ENCODE measurements at regions not wholly inside any gene's neighbourhood (a gene's known extent, or its start where the extent isn't known, plus 50 kb on each side); places are given as distances from the start of the nearest gene placed in this dataset.
A peak's percentile ranks its signal among the peaks of the same experiment; 100 is the strongest.

- TF ChIP-seq CTCF (IDR thresholded peaks at IDR 0.05; ENCODE audit: low read depth, low read length) = no peak
- no peak overlapping the region for H3K27ac ChIP-seq
- H3K4me3 ChIP-seq = no peak overlapping the region
- H3K4me1 ChIP-seq (ENCODE audit: low read depth) = no peaks in the 10 kb centered on the region
- DNase-seq (ENCODE audit: low read depth in 1 of 2, low spot score in 1 of 2) = no peak
- H3K27me3 ChIP-seq = no peaks in the 10 kb centered on the region
- no peaks in the 10 kb centered on the region for H3K36me3 ChIP-seq
- H3K9me3 ChIP-seq (ENCODE audit: low read depth) = no peaks in the 10 kb centered on the region
Observed at GRCh38 chr7:91517201-91517785, 253.1 kb downstream of the FZD1 start.

- Histone ChIP-seq H3K4me1 (ENCODE audit: low read depth) (no peaks in the 10 kb centered on the region), H3K4me3 (no peak overlapping the region), H3K27ac (no peak overlapping the region), H3K9me3 (ENCODE audit: low read depth) (no peaks in the 10 kb centered on the region), H3K36me3 (no peaks in the 10 kb centered on the region), H3K27me3 (no peaks in the 10 kb centered on the region)
- DNase-seq (ENCODE audit: low read depth in 1 of 2, low spot score in 1 of 2) = no peak
- TF ChIP-seq CTCF (IDR thresholded peaks at IDR 0.05; ENCODE audit: low read depth, low read length) = no peak
Observed at GRCh38 chr7:91518058-91518457, 253.8 kb downstream of the FZD1 start.

- DNase-seq (ENCODE audit: low read depth in 1 of 2, low spot score in 1 of 2) = peak in 1 of 2 donors; percentile 51
Observed at GRCh38 chr7:91519241-91520158, 255.3 kb downstream of the FZD1 start.

GRCh38 chr7:91520645-91521044 lies 256.4 kb downstream of the FZD1 start:
- no peak for TF ChIP-seq CTCF (IDR thresholded peaks at IDR 0.05; ENCODE audit: low read depth, low read length)
- Histone ChIP-seq H3K4me3 (no peak overlapping the region), H3K4me1 (ENCODE audit: low read depth) (no peaks in the 10 kb centered on the region), H3K27ac (no peak overlapping the region), H3K27me3 (no peaks in the 10 kb centered on the region), H3K9me3 (ENCODE audit: low read depth) (no peaks in the 10 kb centered on the region), H3K36me3 (no peaks in the 10 kb centered on the region)
- DNase-seq (ENCODE audit: low read depth in 1 of 2, low spot score in 1 of 2) = no peak

More at GRCh38 chr7:91519241-91520158, 255.3 kb downstream of the FZD1 start:
- no peak overlapping the region for H3K27ac ChIP-seq
- no peaks in the 10 kb centered on the region for H3K36me3 ChIP-seq
- no peak overlapping the region for H3K4me3 ChIP-seq
- no peaks in the 10 kb centered on the region for H3K27me3 ChIP-seq
- no peak for TF ChIP-seq CTCF (IDR thresholded peaks at IDR 0.05; ENCODE audit: low read depth, low read length)
- no peaks in the 10 kb centered on the region for H3K9me3 ChIP-seq (ENCODE audit: low read depth)
- no peaks in the 10 kb centered on the region for H3K4me1 ChIP-seq (ENCODE audit: low read depth)

GRCh38 chr7:91526404-91526803 lies 262.2 kb downstream of the FZD1 start:
- TF ChIP-seq CTCF (IDR thresholded peaks at IDR 0.05; ENCODE audit: low read depth, low read length) = no peak
- no peaks in the 10 kb centered on the region for H3K36me3 ChIP-seq
- no peaks in the 10 kb centered on the region for H3K9me3 ChIP-seq (ENCODE audit: low read depth)
- no peak for DNase-seq (ENCODE audit: low read depth in 1 of 2, low spot score in 1 of 2)
- H3K27ac ChIP-seq = no peak overlapping the region
- H3K4me3 ChIP-seq = no peak overlapping the region
- H3K27me3 ChIP-seq = no peaks in the 10 kb centered on the region
- no peaks in the 10 kb centered on the region for H3K4me1 ChIP-seq (ENCODE audit: low read depth)
